ELR (cell line): ENCODE measurements at regions not wholly inside any gene's neighbourhood (a gene's known extent, or its start where the extent isn't known, plus 50 kb on each side); places are given as distances from the start of the nearest gene placed in this dataset.

Source experiments
- DNase-seq: peaks from one replicate; pipeline ENCODE4 v3.0.0-alpha.2; 2015; ENCODE audit warnings: low read depth

GRCh38 chr20:7257099-7257498, 489.6 kb downstream of the BMP2 start:
- DNase-seq = no peak

- no peak for DNase-seq
Measured at GRCh38 chr20:7257692-7258466, 490.4 kb downstream of the BMP2 start.

GRCh38 chr20:7262803-7263202, 495.3 kb downstream of the BMP2 start:
- DNase-seq = no peak

GRCh38 chr20:7264137-7264536, 496.7 kb downstream of the BMP2 start:
- no peak for DNase-seq

GRCh38 chr20:7269452-7269851, 502.0 kb downstream of the BMP2 start:
- DNase-seq = no peak

GRCh38 chr20:7272512-7272911, 505.0 kb downstream of the BMP2 start:
- no peak for DNase-seq

- DNase-seq = no peak
Measured at GRCh38 chr20:7274870-7275269, 507.4 kb downstream of the BMP2 start.

- no peak for DNase-seq
Measured at GRCh38 chr20:7275645-7276237, 508.3 kb downstream of the BMP2 start.

GRCh38 chr20:7285918-7286556, 518.6 kb downstream of the BMP2 start:
- peak; percentile 71 for DNase-seq

- no peak for DNase-seq
Measured at GRCh38 chr20:7291323-7291943, 523.9 kb downstream of the BMP2 start.

- DNase-seq = no peak
Measured at GRCh38 chr20:7291946-7292345, 524.5 kb downstream of the BMP2 start.

- DNase-seq = no peak
Measured at GRCh38 chr20:7294816-7295360, 527.4 kb downstream of the BMP2 start.

GRCh38 chr20:7301807-7302206, 534.3 kb downstream of the BMP2 start:
- no peak for DNase-seq

GRCh38 chr20:7302250-7302649, 534.8 kb downstream of the BMP2 start:
- no peak for DNase-seq

GRCh38 chr20:7305976-7306375, 538.5 kb downstream of the BMP2 start:
- no peak for DNase-seq

- peak; percentile 1 for DNase-seq
Measured at GRCh38 chr20:7308163-7308562, 540.7 kb downstream of the BMP2 start.

GRCh38 chr20:7313047-7313446, 545.6 kb downstream of the BMP2 start:
- DNase-seq = no peak

- DNase-seq = peak; percentile 2
Measured at GRCh38 chr20:7323957-7324356, 556.5 kb downstream of the BMP2 start.

GRCh38 chr20:7327810-7328209, 560.3 kb downstream of the BMP2 start:
- DNase-seq = no peak

- DNase-seq = no peak
Measured at GRCh38 chr20:7330850-7331249, 563.4 kb downstream of the BMP2 start.

- DNase-seq = no peak
Measured at GRCh38 chr20:7332169-7332568, 564.7 kb downstream of the BMP2 start.

GRCh38 chr20:7333841-7334240, 566.4 kb downstream of the BMP2 start:
- peak; percentile 3 for DNase-seq

GRCh38 chr20:7346026-7346425, 578.5 kb downstream of the BMP2 start:
- DNase-seq = no peak
